IgD-negative memory B cell (primary cell): ENCODE measurements at regions not wholly inside any gene's neighbourhood (a gene's known extent, or its start where the extent isn't known, plus 50 kb on each side); places are given as distances from the start of the nearest gene placed in this dataset.
A peak's percentile ranks its signal among the peaks of the same experiment; 100 is the strongest.

Experiments used
- H3K27ac Mint-ChIP-seq, 3 donors: one replicate each; pipeline ENCODE4 v1.8.0; 2020 to 2022; ENCODE audit warnings: mild to moderate bottlenecking in 3 of 3, mixed read lengths in 3 of 3, moderate library complexity in 1 of 3
- H3K27me3 Mint-ChIP-seq: one replicate; pipeline ENCODE4 v1.8.0; 2021; ENCODE audit warnings: mixed read lengths
- H3K36me3 Mint-ChIP-seq: one replicate; pipeline ENCODE4 v1.8.0; 2020; ENCODE audit warnings: mild to moderate bottlenecking, mixed read lengths
- H3K4me1 Mint-ChIP-seq, 3 donors: one replicate each; pipeline ENCODE4 v1.8.0; 2020 to 2022; ENCODE audit warnings: mixed read lengths in 3 of 3, mild to moderate bottlenecking in 1 of 3
- H3K4me3 Mint-ChIP-seq, 4 donors: one replicate each; pipeline ENCODE4 v1.8.0; 2020 to 2022; ENCODE audit warnings: mild to moderate bottlenecking in 4 of 4, mixed read lengths in 4 of 4, moderate library complexity in 3 of 4
- H3K9me3 Mint-ChIP-seq, 3 donors: one replicate each; pipeline ENCODE4 v1.8.0; 2020 to 2021; ENCODE audit warnings: mixed read lengths in 3 of 3, mild to moderate bottlenecking in 1 of 3

GRCh38 chr20:9889270-9889981 is 50.5 kb upstream of the PAK5 start:
- Mint-ChIP-seq H3K27me3 (no peaks in the 10 kb centered on the region), H3K4me1 (peaks cover 5 to 9% (median 7%) of the 10 kb centered on the region in 3 donors), H3K27ac (no peak overlapping the region), H3K36me3 (peaks cover 3% of the 10 kb centered on the region), H3K9me3 (peaks cover 3 to 7% (median 6%) of the 10 kb centered on the region in 3 donors), H3K4me3 (peak overlapping the region in 3 of 4 donors; percentile 38 to 75 (median 55))
